CD4-positive, alpha-beta T cell (primary cell): ENCODE measurements at regions not wholly inside any gene's neighbourhood (a gene's known extent, or its start where the extent isn't known, plus 50 kb on each side); places are given as distances from the start of the nearest gene placed in this dataset.
"Not testable (repeated sequence)": the region's sequence is repeated elsewhere in the genome, so short reads cannot be mapped to it uniquely, and the experiment has no call there.

Source experiments
- ATAC-seq: fragments of 200-7000 bp; cut with Tn5 transposase; one replicate; pipeline ENCODE4 v1.10.0; 2022; ENCODE audit warnings: mild to moderate bottlenecking; ENCODE audit not compliant: poor library complexity
- CTCF ChIA-PET: fragments of 350-600 bp; sonication (Branson Sonifier 250); formaldehyde crosslinking; loops from one replicate; lab custom pipeline; 2021; ENCODE audit warnings: antibody characterized with exemption, inconsistent platforms; lab: Charles Lee
- POLR2A ChIA-PET: fragments of 350-600 bp; sonication (Branson Sonifier 250); formaldehyde crosslinking; loops from one replicate; lab custom pipeline; 2021; ENCODE audit warnings: antibody characterized with exemption, inconsistent platforms; lab: Charles Lee
- DNase-seq, 14 experiments: peaks; one replicate each; pipeline ENCODE4 v3.0.0-alpha.2; 2013 to 2020; ENCODE audit warnings: mixed read lengths in 2 of 14
- H3K27ac ChIP-seq, 2 donors: one replicate each; pipeline versions ENCODE4 v1.5.1 to v1.7.0; 2013; ENCODE audit warnings: low read length in 2 of 2, low read depth in 1 of 2, mild to moderate bottlenecking in 1 of 2
- H3K27me3 ChIP-seq, 2 experiments: 1 replicate in 1 of 2; 2 replicates in 1 of 2; pipeline versions ENCODE4 v1.6.1 to v1.7.0; 2013; ENCODE audit warnings: low read length in 2 of 2, control low read depth in 1 of 2, mild to moderate bottlenecking in 1 of 2, moderate library complexity in 1 of 2; ENCODE audit not compliant: insufficient read depth in 2 of 2, control insufficient read depth in 1 of 2
- H3K36me3 ChIP-seq: one replicate; pipeline ENCODE4 v1.6.1; 2013; ENCODE audit warnings: low read length, control low read depth; ENCODE audit not compliant: insufficient read depth
- H3K4me1 ChIP-seq: one replicate; pipeline ENCODE4 v1.6.1; 2013; ENCODE audit warnings: low read length, control low read depth; ENCODE audit not compliant: insufficient read depth
- H3K4me3 ChIP-seq: one replicate; pipeline ENCODE4 v1.5.1; 2013; ENCODE audit warnings: mild to moderate bottlenecking, low read length, moderate library complexity
- H3K9me3 ChIP-seq, 2 experiments: 1 replicate in 1 of 2; 2 replicates in 1 of 2; pipeline versions ENCODE4 v1.6.1 to v1.7.0; 2013; ENCODE audit warnings: low read length in 2 of 2, mild to moderate bottlenecking in 2 of 2, control low read depth in 1 of 2, moderate library complexity in 1 of 2; ENCODE audit not compliant: control insufficient read depth in 1 of 2, insufficient read depth in 1 of 2
- H3K27ac Mint-ChIP-seq: one replicate; pipeline ENCODE4 v1.8.0; 2020; ENCODE audit warnings: mixed read lengths
- H3K27me3 Mint-ChIP-seq: one replicate; pipeline ENCODE4 v1.8.0; 2021; ENCODE audit warnings: mixed read lengths
- H3K36me3 Mint-ChIP-seq: one replicate; pipeline ENCODE4 v1.8.0; 2021; ENCODE audit warnings: low read depth, mixed read lengths
- H3K4me1 Mint-ChIP-seq: one replicate; pipeline ENCODE4 v1.8.0; 2021; ENCODE audit warnings: low read depth, mixed read lengths
- H3K4me3 Mint-ChIP-seq: one replicate; pipeline ENCODE4 v1.8.0; 2020; ENCODE audit warnings: mild to moderate bottlenecking, mixed read lengths
- H3K9me3 Mint-ChIP-seq: one replicate; pipeline ENCODE4 v1.8.0; 2020; ENCODE audit warnings: mixed read lengths
- intact Hi-C, 2 experiments: fragments of 100-400 bp; cut with DNase I in 1 of 2; cut with micrococcal nuclease in 1 of 2; formaldehyde crosslinking; loops; one replicate each; pipeline versions ENCODE4 v1.15.1 to v1.9.0; 2023 to 2025; cut with DNase I, micrococcal nuclease
- TF ChIP-seq, protein P1 (sequence below): fragments of 200-600 bp; IDR thresholded peaks from one replicate; pipeline ENCODE4 v1.8.0; 2022; ENCODE audit warnings: antibody characterized with exemption, mild to moderate bottlenecking

DNA sequence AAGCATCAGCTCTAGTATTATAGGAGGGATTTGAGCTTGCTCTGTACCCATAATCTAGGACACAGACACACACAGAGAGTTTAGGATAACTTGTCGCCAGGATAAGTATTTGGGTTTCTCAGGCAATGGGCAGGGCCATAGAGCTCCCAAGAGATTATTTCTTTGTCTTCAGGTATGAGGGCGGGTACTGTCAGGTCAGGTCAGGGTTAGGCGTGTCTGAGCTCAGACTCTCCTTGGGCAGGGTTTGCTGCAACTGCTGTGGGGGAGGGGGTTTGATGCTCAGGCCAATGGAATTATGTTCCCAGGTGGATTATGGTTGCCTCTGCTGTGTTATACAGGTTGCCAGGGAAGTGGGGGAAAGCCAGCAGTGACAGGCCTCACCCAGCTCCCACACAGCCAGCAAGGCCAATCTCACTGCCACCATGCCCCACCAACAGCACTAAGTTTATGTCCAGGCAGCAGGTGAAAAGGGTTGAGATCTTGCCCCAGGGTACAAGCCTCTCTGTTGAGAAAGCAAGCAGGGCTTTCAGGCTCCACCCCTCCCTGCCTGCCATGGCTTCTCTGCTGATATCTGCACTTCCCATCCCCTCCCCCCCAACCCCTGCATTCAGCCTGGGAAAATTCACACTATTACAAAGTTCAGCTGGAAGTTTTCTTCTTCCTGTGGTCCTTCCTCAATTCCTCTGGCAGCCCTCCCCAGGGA, 101.3 kb downstream of the RRAGB start:
- no peaks in the 10 kb centered on the region for H3K4me1 ChIP-seq
- DNase-seq (no peak), ATAC-seq (no peak)
- no peak overlapping the region for H3K4me3 ChIP-seq
- TF ChIP-seq, protein P1, sequence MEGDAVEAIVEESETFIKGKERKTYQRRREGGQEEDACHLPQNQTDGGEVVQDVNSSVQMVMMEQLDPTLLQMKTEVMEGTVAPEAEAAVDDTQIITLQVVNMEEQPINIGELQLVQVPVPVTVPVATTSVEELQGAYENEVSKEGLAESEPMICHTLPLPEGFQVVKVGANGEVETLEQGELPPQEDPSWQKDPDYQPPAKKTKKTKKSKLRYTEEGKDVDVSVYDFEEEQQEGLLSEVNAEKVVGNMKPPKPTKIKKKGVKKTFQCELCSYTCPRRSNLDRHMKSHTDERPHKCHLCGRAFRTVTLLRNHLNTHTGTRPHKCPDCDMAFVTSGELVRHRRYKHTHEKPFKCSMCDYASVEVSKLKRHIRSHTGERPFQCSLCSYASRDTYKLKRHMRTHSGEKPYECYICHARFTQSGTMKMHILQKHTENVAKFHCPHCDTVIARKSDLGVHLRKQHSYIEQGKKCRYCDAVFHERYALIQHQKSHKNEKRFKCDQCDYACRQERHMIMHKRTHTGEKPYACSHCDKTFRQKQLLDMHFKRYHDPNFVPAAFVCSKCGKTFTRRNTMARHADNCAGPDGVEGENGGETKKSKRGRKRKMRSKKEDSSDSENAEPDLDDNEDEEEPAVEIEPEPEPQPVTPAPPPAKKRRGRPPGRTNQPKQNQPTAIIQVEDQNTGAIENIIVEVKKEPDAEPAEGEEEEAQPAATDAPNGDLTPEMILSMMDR = no peak
- H3K36me3 ChIP-seq = no peaks in the 10 kb centered on the region
- H3K27ac ChIP-seq = no peak overlapping the region
- H3K27me3 ChIP-seq = no peaks in the 10 kb centered on the region
- ChIA-PET CTCF (no interaction called here), POLR2A (no interaction called here)
- Mint-ChIP-seq H3K9me3 (peaks cover 2% of the 10 kb centered on the region), H3K4me1 (no peaks in the 10 kb centered on the region), H3K27me3 (no peaks in the 10 kb centered on the region), H3K27ac (no peak overlapping the region), H3K4me3 (no peak overlapping the region), H3K36me3 (no peaks in the 10 kb centered on the region)
- intact Hi-C loops = no loop called here
- H3K9me3 ChIP-seq = peaks cover 0 to 6% of the 10 kb centered on the region in 2 experiments

DNA sequence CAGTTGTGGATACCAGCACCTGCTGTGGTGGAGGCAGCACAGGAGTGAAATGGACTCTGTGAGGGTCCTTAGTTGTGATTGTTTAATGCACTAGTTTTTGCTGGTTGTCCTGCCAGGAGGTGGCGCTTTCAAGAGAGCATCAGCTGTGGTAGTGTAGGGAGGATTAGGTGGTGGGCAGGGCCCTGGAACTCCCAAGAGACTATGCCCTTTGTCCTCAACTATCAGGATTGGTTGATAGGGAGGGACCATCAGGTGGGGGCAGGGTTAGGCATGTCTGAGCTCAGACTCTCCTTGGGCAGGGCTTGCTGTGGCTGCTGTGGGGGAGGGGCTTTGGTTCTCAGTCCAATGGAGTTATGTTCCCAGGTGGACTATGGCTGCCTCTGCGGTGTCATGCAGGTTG, 121.9 kb downstream of the RRAGB start:
- ATAC-seq (no peak), DNase-seq (no peak)
- intact Hi-C loops = no loop called here
- no peak overlapping the region for H3K4me3 Mint-ChIP-seq
- no peaks in the 10 kb centered on the region for H3K27me3 ChIP-seq
- H3K4me1 ChIP-seq = no peaks in the 10 kb centered on the region
- H3K36me3 ChIP-seq = no peaks in the 10 kb centered on the region
- ChIA-PET POLR2A (no interaction called here), CTCF (no interaction called here)
- H3K36me3 Mint-ChIP-seq = no peaks in the 10 kb centered on the region
- no peaks in the 10 kb centered on the region for H3K27me3 Mint-ChIP-seq
- no peaks in the 10 kb centered on the region for H3K9me3 Mint-ChIP-seq
- TF ChIP-seq, protein P1 = no peak
- H3K27ac ChIP-seq = no peak overlapping the region
- no peaks in the 10 kb centered on the region for H3K4me1 Mint-ChIP-seq
- H3K27ac Mint-ChIP-seq = no peak overlapping the region
- H3K9me3 ChIP-seq = no peaks in the 10 kb centered on the region
- H3K4me3 ChIP-seq = no peak overlapping the region

DNA sequence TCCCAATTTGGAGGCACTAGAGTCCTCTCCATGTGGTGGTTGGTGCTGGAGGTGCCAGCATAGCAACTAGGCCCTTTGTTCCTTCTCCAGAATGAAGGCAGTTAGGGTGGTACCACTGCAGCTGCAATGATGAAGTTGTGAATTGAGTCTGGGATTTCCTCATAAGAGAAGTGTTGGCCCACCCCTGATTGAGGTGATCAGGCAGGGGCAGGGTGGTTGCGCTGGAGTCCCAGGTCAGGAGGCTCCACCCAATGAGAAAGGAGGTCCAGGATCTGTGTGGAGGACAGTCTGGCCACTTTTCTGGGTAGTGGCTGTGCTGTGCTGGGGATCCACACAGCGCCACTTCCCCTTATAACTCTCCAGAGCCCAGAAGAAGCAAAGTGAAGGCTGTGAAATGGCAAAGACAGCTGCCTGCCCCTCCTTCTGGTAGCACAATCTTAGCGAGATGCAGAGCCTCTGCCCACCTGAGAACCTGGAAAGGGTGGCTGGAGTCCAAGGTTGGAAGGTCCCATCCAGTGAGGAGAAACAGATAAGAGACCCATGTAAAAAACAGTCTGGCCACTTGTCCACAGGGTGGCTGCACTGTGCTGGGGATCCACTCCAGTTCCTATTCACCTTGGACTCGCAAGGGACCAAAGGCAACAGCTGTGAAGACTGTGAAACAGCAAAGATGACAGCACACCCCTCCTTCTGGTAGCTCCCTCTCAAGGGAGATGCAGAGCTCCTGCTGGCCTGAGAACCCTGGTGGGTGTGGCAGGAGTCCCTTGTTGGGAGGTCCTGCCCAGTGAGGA, 124.6 kb downstream of the RRAGB start:
- H3K27ac ChIP-seq = no peak overlapping the region
- no peak overlapping the region for H3K27ac Mint-ChIP-seq
- H3K9me3 Mint-ChIP-seq = no peaks in the 10 kb centered on the region
- no peak overlapping the region for H3K4me3 Mint-ChIP-seq
- no peaks in the 10 kb centered on the region for H3K27me3 ChIP-seq
- CTCF ChIA-PET = no interaction called here
- H3K4me3 ChIP-seq = no peak overlapping the region
- TF ChIP-seq, protein P1 = no peak
- no peaks in the 10 kb centered on the region for H3K4me1 Mint-ChIP-seq
- H3K36me3 Mint-ChIP-seq = no peaks in the 10 kb centered on the region
- H3K27me3 Mint-ChIP-seq = no peaks in the 10 kb centered on the region
- intact Hi-C loops = no loop called here
- POLR2A ChIA-PET = no interaction called here
- no peaks in the 10 kb centered on the region for H3K4me1 ChIP-seq
- no peaks in the 10 kb centered on the region for H3K36me3 ChIP-seq
- H3K9me3 ChIP-seq = no peaks in the 10 kb centered on the region
- ATAC-seq (no peak), DNase-seq (no peak)

DNA sequence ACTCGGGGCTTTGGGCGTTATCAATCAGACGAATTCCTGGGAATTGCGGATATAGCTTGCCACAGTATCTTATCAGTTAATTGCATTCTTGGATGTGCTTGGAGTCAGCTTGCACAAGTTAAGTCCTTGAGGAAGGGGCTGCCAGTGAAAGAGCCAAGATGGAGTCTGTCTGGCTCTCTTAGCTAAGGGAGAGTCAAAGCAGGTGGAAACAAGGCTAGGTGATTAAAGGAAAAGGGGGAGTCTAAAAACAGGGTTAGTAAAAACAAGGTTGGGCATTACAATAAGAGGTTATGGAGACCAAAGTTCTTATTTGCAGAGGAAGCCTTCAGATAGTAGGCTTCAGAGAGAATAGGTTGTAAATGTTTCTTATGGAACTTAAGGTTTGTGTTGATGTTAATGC, 149.2 kb downstream of the RRAGB start:
- H3K27me3 Mint-ChIP-seq, H3K4me1 ChIP-seq, ATAC-seq, H3K27me3 ChIP-seq, H3K4me3 ChIP-seq, H3K36me3 ChIP-seq, H3K9me3 ChIP-seq, H3K27ac ChIP-seq, H3K9me3 Mint-ChIP-seq, H3K4me3 Mint-ChIP-seq, DNase-seq, intact Hi-C loops, CTCF ChIA-PET, POLR2A ChIA-PET, H3K36me3 Mint-ChIP-seq, H3K27ac Mint-ChIP-seq: not testable (repeated sequence)
- H3K4me1 Mint-ChIP-seq = peaks cover 13% of the 10 kb centered on the region
